Loucy (cell line): ENCODE measurements at regions not wholly inside any gene's neighbourhood (a gene's known extent, or its start where the extent isn't known, plus 50 kb on each side); places are given as distances from the start of the nearest gene placed in this dataset.

Experiments
- H2AFZ ChIP-seq: fragments of 200-600 bp; sonication (generic); 2 replicates; pipeline ENCODE4 v1.6.0; 2016; ENCODE audit warnings: antibody characterized with exemption, mild to moderate bottlenecking, low read length, moderate library complexity
- H3F3A ChIP-seq: fragments of 200-600 bp; 2 replicates; pipeline ENCODE4 v1.6.0; 2016; ENCODE audit warnings: antibody characterized with exemption, low read depth, mild to moderate bottlenecking
- H3K27me3 ChIP-seq: fragments of 200-600 bp; sonication (generic); 2 replicates; pipeline ENCODE4 v1.6.1; 2014; ENCODE audit warnings: low read length, mild to moderate bottlenecking; ENCODE audit not compliant: insufficient read depth, poor library complexity, severe bottlenecking
- H3K36me3 ChIP-seq: fragments of 200-600 bp; sonication (generic); 2 replicates; pipeline ENCODE4 v1.6.1; 2016; ENCODE audit warnings: low read length; ENCODE audit not compliant: insufficient read depth
- H3K4me1 ChIP-seq: fragments of 200-600 bp; sonication (generic); 2 replicates; pipeline ENCODE4 v1.5.1; 2014; ENCODE audit warnings: low read length, mild to moderate bottlenecking; ENCODE audit not compliant: insufficient read depth, poor library complexity, severe bottlenecking
- H3K4me2 ChIP-seq: fragments of 200-600 bp; sonication (generic); 2 replicates; pipeline ENCODE4 v1.6.0; 2014; ENCODE audit warnings: antibody characterized with exemption, low read length, low read depth, mild to moderate bottlenecking; ENCODE audit not compliant: poor library complexity, severe bottlenecking
- H3K4me3 ChIP-seq: fragments of 200-600 bp; sonication (generic); 2 replicates; pipeline ENCODE4 v1.5.1; 2014; ENCODE audit warnings: low read length, mild to moderate bottlenecking, mixed read lengths; ENCODE audit not compliant: poor library complexity, severe bottlenecking
- H3K79me2 ChIP-seq: fragments of 200-600 bp; sonication (generic); 2 replicates; pipeline ENCODE4 v1.6.1; 2014; ENCODE audit warnings: low read length; ENCODE audit not compliant: insufficient read depth
- H3K9ac ChIP-seq: fragments of 200-600 bp; sonication (generic); 2 replicates; pipeline ENCODE4 v1.6.0; 2014; ENCODE audit warnings: mild to moderate bottlenecking, low read depth, low read length, moderate library complexity; ENCODE audit not compliant: poor library complexity, severe bottlenecking
- H3K9me2 ChIP-seq: fragments of 200-600 bp; sonication (generic); replicated peaks from 2 replicates; pipeline ENCODE4 v1.6.1; 2016; ENCODE audit warnings: low read depth, low read length, mixed read lengths
- H3K9me3 ChIP-seq: fragments of 200-600 bp; sonication (generic); 2 replicates; pipeline ENCODE4 v1.6.1; 2014; ENCODE audit warnings: mild to moderate bottlenecking, antibody characterized with exemption, low read length, low read depth; ENCODE audit not compliant: insufficient read depth
- H4K20me1 ChIP-seq: fragments of 200-600 bp; sonication (generic); 2 replicates; pipeline ENCODE4 v1.6.0; 2014; ENCODE audit warnings: antibody characterized with exemption, low read length, mild to moderate bottlenecking; ENCODE audit not compliant: insufficient read depth, poor library complexity, severe bottlenecking
- EZH2phosphoT487 ChIP-seq: fragments of 200-600 bp; IDR thresholded peaks from 2 replicates; pipeline ENCODE4 v1.6.1; 2018; ENCODE audit warnings: antibody characterized with exemption, mild to moderate bottlenecking, moderate library complexity, borderline replicate concordance
- TF ChIP-seq, protein P1 (sequence below): fragments of 200-600 bp; sonication (generic); conservative IDR thresholded peaks from 2 replicates; pipeline ENCODE4 v1.5.1; 2014; ENCODE audit warnings: mild to moderate bottlenecking, antibody characterized with exemption, low read length

GRCh38 chr10:117894339-117894738, 152.4 kb downstream of the RAB11FIP2 start:
- Histone ChIP-seq H3K9ac (no peak overlapping the region), H3K36me3 (no peaks in the 10 kb centered on the region), H4K20me1 (no peaks in the 10 kb centered on the region), H3K9me2 (no peaks in the 10 kb centered on the region), H3K79me2 (no peaks in the 10 kb centered on the region), H3K9me3 (no peaks in the 10 kb centered on the region), H2AFZ (no peak overlapping the region), H3K4me3 (no peak overlapping the region), H3F3A (no peaks in the 10 kb centered on the region), H3K27me3 (peaks cover 11% of the 10 kb centered on the region), H3K4me2 (no peak overlapping the region), H3K4me1 (peaks cover 18% of the 10 kb centered on the region)
- TF ChIP-seq, protein P1, sequence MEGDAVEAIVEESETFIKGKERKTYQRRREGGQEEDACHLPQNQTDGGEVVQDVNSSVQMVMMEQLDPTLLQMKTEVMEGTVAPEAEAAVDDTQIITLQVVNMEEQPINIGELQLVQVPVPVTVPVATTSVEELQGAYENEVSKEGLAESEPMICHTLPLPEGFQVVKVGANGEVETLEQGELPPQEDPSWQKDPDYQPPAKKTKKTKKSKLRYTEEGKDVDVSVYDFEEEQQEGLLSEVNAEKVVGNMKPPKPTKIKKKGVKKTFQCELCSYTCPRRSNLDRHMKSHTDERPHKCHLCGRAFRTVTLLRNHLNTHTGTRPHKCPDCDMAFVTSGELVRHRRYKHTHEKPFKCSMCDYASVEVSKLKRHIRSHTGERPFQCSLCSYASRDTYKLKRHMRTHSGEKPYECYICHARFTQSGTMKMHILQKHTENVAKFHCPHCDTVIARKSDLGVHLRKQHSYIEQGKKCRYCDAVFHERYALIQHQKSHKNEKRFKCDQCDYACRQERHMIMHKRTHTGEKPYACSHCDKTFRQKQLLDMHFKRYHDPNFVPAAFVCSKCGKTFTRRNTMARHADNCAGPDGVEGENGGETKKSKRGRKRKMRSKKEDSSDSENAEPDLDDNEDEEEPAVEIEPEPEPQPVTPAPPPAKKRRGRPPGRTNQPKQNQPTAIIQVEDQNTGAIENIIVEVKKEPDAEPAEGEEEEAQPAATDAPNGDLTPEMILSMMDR, result no peak
- TF ChIP-seq EZH2phosphoT487, result no peak

- H3K36me3 ChIP-seq, result no peaks in the 10 kb centered on the region
- H3K27me3 ChIP-seq, result peaks cover 16% of the 10 kb centered on the region
- H3K4me1 ChIP-seq, result peaks cover 18% of the 10 kb centered on the region
- H3K9ac ChIP-seq, result no peak overlapping the region
- H2AFZ ChIP-seq, result peak overlapping the region; percentile 41
- H3K79me2 ChIP-seq, result no peaks in the 10 kb centered on the region
- peak overlapping the region; percentile 25 for H3K4me2 ChIP-seq
- TF ChIP-seq, protein P1, result no peak
- TF ChIP-seq EZH2phosphoT487, result no peak
- no peaks in the 10 kb centered on the region for H3F3A ChIP-seq
- H4K20me1 ChIP-seq, result no peaks in the 10 kb centered on the region
- no peak overlapping the region for H3K4me3 ChIP-seq
- no peaks in the 10 kb centered on the region for H3K9me3 ChIP-seq
- H3K9me2 ChIP-seq, result no peaks in the 10 kb centered on the region
These were observed 150.2 kb downstream of the RAB11FIP2 start for GRCh38 chr10:117896517-117896916.

DNA sequence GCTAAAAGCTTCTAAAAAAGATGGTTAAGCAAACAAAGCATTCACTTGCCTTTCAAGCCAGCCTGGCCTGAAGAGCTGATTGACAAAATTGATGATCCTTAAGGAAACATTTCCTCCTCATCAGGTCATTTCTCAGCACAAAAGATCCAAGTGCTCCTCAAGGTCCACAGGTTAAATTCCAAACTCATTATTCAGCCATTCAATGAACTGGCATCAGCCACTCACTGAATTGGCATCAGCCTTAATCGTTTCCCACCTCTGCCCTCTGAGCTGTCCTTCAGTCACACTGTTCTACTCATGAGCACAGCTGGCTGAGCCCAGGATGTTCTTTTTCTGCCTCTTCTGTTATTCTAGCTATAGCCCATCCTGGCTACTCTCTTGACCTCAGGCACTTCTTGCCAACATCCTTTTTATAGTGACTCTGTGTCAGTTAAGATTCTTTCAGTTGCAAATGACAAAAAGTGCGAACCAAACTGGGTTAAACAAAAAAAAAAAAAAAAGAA, 147.5 kb downstream of the RAB11FIP2 start:
- TF ChIP-seq, protein P1, result no peak
- no peak for TF ChIP-seq EZH2phosphoT487

More for the DNA sequence above, 147.5 kb downstream of the RAB11FIP2 start:
- no peaks in the 10 kb centered on the region for H3K36me3 ChIP-seq
- H3K79me2 ChIP-seq, result no peaks in the 10 kb centered on the region
- no peaks in the 10 kb centered on the region for H3K9me2 ChIP-seq
- H3F3A ChIP-seq, result no peaks in the 10 kb centered on the region
- H3K27me3 ChIP-seq, result peaks cover 21% of the 10 kb centered on the region
- H4K20me1 ChIP-seq, result no peaks in the 10 kb centered on the region
- H3K4me2 ChIP-seq, result no peak overlapping the region
- no peaks in the 10 kb centered on the region for H3K9me3 ChIP-seq
- no peak overlapping the region for H2AFZ ChIP-seq
- H3K4me1 ChIP-seq, result peaks cover 6% of the 10 kb centered on the region
- no peak overlapping the region for H3K4me3 ChIP-seq
- H3K9ac ChIP-seq, result no peak overlapping the region
